ENCODE measurements at regions not wholly inside any gene's neighbourhood (a gene's known extent, or its start where the extent isn't known, plus 50 kb on each side); places are given as distances from the start of the nearest gene placed in this dataset.
"Not testable (repeated sequence)": the region's sequence is repeated elsewhere in the genome, so short reads cannot be mapped to it uniquely, and the experiment has no call there.

GRCh38 chr16:77114361-77114760 lies 76.6 kb upstream of the MON1B start:
- H3K36me3 Mint-ChIP-seq, H3K4me1 Mint-ChIP-seq: not testable (repeated sequence)

GRCh38 chr16:77116856-77117255 lies 74.1 kb upstream of the MON1B start:
- H3K27ac Mint-ChIP-seq = no peak overlapping the region
- H3K9me3 Mint-ChIP-seq = peaks cover 0 to 3% (median 0%) of the 10 kb centered on the region in 7 donors
- peaks cover 4% of the 10 kb centered on the region for H3K27me3 Mint-ChIP-seq
- no peaks in the 10 kb centered on the region for H3K4me1 Mint-ChIP-seq
- DNase-seq (no peak), ATAC-seq (ENCODE audit: low read depth in 2 of 2) (no peak)
- Histone ChIP-seq H3K36me3 (ENCODE audit: control insufficient read depth, insufficient read depth, low read length) (no peaks in the 10 kb centered on the region), H3K27me3 (ENCODE audit: control insufficient read depth, insufficient read depth, low read length) (no peaks in the 10 kb centered on the region), H3K4me3 (ENCODE audit: low read depth, low read length) (no peak overlapping the region), H3K9me3 (ENCODE audit: control insufficient read depth in 2 of 2, low read length in 2 of 2) (no peaks in the 10 kb centered on the region), H3K27ac (ENCODE audit: insufficient read depth, low read length, poor library complexity, severe bottlenecking) (no peak overlapping the region), H3K4me1 (ENCODE audit: control insufficient read depth, insufficient read depth, low read length, poor library complexity, severe bottlenecking) (no peaks in the 10 kb centered on the region)
- H3K36me3 Mint-ChIP-seq = no peaks in the 10 kb centered on the region
- H3K4me3 Mint-ChIP-seq = no peak overlapping the region

More at GRCh38 chr16:77114361-77114760, 76.6 kb upstream of the MON1B start:
- not testable (repeated sequence) for H3K4me3 Mint-ChIP-seq; H3K9me3 ChIP-seq (ENCODE audit: control insufficient read depth in 2 of 2, low read length in 2 of 2); H3K9me3 Mint-ChIP-seq; ATAC-seq (ENCODE audit: low read depth in 2 of 2); H3K27me3 Mint-ChIP-seq; H3K27ac ChIP-seq (ENCODE audit: insufficient read depth, low read length, poor library complexity, severe bottlenecking); DNase-seq; H3K27ac Mint-ChIP-seq; H3K4me1 ChIP-seq (ENCODE audit: control insufficient read depth, insufficient read depth, low read length, poor library complexity, severe bottlenecking); H3K27me3 ChIP-seq (ENCODE audit: control insufficient read depth, insufficient read depth, low read length); H3K4me3 ChIP-seq (ENCODE audit: low read depth, low read length); H3K36me3 ChIP-seq (ENCODE audit: control insufficient read depth, insufficient read depth, low read length)

DNA sequence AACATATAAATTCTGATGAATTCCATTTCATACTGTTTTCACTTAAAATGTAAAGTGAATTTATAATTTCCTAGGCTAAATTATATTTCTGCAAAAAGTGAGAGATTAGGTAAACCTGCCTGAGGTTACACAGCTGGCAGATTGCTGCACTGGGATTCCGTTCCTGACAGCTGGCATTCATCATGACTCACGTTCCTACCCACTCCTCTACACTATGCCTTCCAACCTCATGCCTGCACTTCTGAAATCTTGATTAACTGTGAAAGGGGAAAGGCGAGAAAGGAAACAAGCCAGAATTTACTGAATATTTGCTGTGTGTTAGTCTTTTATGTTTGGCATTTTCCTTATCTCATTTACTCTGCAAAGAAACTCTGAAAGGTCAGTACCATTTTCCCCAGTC lies 73.3 kb upstream of the MON1B start:
- Histone ChIP-seq H3K27ac (ENCODE audit: insufficient read depth, low read length, poor library complexity, severe bottlenecking) (no peak overlapping the region), H3K9me3 (ENCODE audit: control insufficient read depth in 2 of 2, low read length in 2 of 2) (no peaks in the 10 kb centered on the region), H3K4me1 (ENCODE audit: control insufficient read depth, insufficient read depth, low read length, poor library complexity, severe bottlenecking) (no peaks in the 10 kb centered on the region), H3K27me3 (ENCODE audit: control insufficient read depth, insufficient read depth, low read length) (no peaks in the 10 kb centered on the region), H3K4me3 (ENCODE audit: low read depth, low read length) (no peak overlapping the region), H3K36me3 (ENCODE audit: control insufficient read depth, insufficient read depth, low read length) (no peaks in the 10 kb centered on the region)
- ATAC-seq (ENCODE audit: low read depth in 2 of 2) = no peak
- H3K27me3 Mint-ChIP-seq = peaks cover 4% of the 10 kb centered on the region
- H3K4me1 Mint-ChIP-seq = no peaks in the 10 kb centered on the region
- H3K9me3 Mint-ChIP-seq = peaks cover 0 to 3% (median 0%) of the 10 kb centered on the region in 7 donors
- H3K36me3 Mint-ChIP-seq = no peaks in the 10 kb centered on the region
- DNase-seq = no peak
- no peak overlapping the region for H3K27ac Mint-ChIP-seq
- H3K4me3 Mint-ChIP-seq = no peak overlapping the region

DNA sequence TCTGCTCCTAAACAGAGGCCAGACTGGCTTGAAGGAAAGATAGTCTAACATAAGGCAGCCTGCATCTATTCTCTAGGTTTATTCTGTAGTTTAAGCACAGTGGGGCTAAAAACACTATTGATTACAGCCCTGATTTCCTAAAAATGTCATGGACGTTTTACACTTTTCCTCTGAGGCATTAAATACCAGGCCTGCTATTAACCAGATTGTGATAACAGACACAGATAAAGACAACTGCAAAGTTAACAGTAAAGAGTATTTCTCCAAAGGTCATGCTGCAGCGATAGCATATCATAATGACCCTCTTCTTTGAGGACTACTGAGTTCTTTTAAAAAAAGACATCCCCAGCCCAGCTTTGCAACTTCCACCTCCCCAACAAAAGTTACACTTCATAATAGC lies 59.6 kb upstream of the MON1B start:
- Histone ChIP-seq H3K4me1 (ENCODE audit: control insufficient read depth, insufficient read depth, low read length, poor library complexity, severe bottlenecking) (no peaks in the 10 kb centered on the region), H3K36me3 (ENCODE audit: control insufficient read depth, insufficient read depth, low read length) (no peaks in the 10 kb centered on the region), H3K9me3 (ENCODE audit: control insufficient read depth in 2 of 2, low read length in 2 of 2) (no peaks in the 10 kb centered on the region), H3K27ac (ENCODE audit: insufficient read depth, low read length, poor library complexity, severe bottlenecking) (no peak overlapping the region), H3K27me3 (ENCODE audit: control insufficient read depth, insufficient read depth, low read length) (no peaks in the 10 kb centered on the region), H3K4me3 (ENCODE audit: low read depth, low read length) (no peak overlapping the region)
- H3K4me3 Mint-ChIP-seq = no peak overlapping the region
- peaks cover 0 to 11% (median 0%) of the 10 kb centered on the region in 7 donors for H3K9me3 Mint-ChIP-seq
- DNase-seq (no peak), ATAC-seq (ENCODE audit: low read depth in 2 of 2) (no peak)
- no peaks in the 10 kb centered on the region for H3K36me3 Mint-ChIP-seq
- peaks cover 4% of the 10 kb centered on the region for H3K27me3 Mint-ChIP-seq
- no peak overlapping the region for H3K27ac Mint-ChIP-seq
- no peaks in the 10 kb centered on the region for H3K4me1 Mint-ChIP-seq

DNA sequence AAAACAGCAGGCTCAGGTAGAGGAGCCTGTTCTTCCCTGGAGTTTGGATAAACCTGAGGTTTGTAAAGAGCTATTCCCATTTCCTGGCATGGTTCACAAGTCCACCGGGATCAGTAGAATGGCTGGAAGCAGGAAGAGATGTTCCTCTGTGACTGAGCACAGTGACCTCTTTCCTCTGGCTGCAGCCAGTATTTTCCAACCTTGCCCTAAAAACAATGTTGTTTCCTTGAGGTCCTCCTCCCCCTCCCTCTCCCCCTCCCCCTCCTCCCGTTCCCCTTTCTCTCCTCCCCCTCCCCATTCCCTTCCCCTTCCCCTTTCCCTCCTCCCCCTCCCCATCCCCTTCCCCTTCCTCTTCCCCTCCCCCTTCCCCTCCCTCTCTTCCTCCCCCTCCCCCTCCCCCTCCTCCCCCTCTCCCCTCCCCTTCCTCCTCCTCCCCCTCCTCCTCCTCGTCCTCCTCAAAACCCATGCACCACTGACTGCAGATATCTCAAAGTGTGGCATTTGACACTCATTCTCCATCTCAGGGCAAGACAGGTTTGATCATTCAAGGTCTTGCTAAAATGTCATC lies 58.9 kb upstream of the MON1B start:
- Mint-ChIP-seq H3K36me3 (no peaks in the 10 kb centered on the region), H3K4me1 (no peaks in the 10 kb centered on the region), H3K27me3 (peaks cover 4% of the 10 kb centered on the region), H3K9me3 (peaks cover 0 to 11% (median 0%) of the 10 kb centered on the region in 7 donors), H3K27ac (no peak overlapping the region), H3K4me3 (no peak overlapping the region)
- Histone ChIP-seq H3K27me3 (ENCODE audit: control insufficient read depth, insufficient read depth, low read length) (no peaks in the 10 kb centered on the region), H3K27ac (ENCODE audit: insufficient read depth, low read length, poor library complexity, severe bottlenecking) (no peak overlapping the region), H3K4me3 (ENCODE audit: low read depth, low read length) (no peak overlapping the region), H3K4me1 (ENCODE audit: control insufficient read depth, insufficient read depth, low read length, poor library complexity, severe bottlenecking) (no peaks in the 10 kb centered on the region), H3K36me3 (ENCODE audit: control insufficient read depth, insufficient read depth, low read length) (no peaks in the 10 kb centered on the region), H3K9me3 (ENCODE audit: control insufficient read depth in 2 of 2, low read length in 2 of 2) (no peaks in the 10 kb centered on the region)
- DNase-seq (no peak), ATAC-seq (ENCODE audit: low read depth in 2 of 2) (no peak)

DNA sequence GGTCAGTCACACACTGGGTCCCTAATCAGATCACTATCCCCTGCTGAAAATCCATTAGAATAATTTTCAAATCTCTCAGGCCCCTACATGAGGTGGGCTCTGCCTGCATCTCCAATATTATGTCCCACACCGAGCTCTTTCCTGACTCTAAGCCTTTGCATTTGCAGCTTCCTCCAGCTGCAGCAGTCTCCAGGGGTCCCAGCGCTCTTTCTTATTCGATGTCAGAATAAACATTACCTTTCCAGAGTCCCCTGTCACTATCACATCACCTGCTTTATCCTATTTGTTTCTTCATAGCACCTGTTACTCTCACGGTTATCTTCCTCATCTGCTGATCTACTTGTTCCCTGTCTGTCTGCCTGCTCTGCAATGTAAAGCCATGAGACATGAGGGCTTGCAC lies 57.3 kb upstream of the MON1B start:
- H3K27me3 Mint-ChIP-seq = peaks cover 4% of the 10 kb centered on the region
- H3K27ac Mint-ChIP-seq = no peak overlapping the region
- no peaks in the 10 kb centered on the region for H3K4me1 ChIP-seq (ENCODE audit: control insufficient read depth, insufficient read depth, low read length, poor library complexity, severe bottlenecking)
- no peak overlapping the region for H3K4me3 ChIP-seq (ENCODE audit: low read depth, low read length)
- no peaks in the 10 kb centered on the region for H3K27me3 ChIP-seq (ENCODE audit: control insufficient read depth, insufficient read depth, low read length)
- H3K9me3 ChIP-seq (ENCODE audit: control insufficient read depth in 2 of 2, low read length in 2 of 2) = no peaks in the 10 kb centered on the region
- no peaks in the 10 kb centered on the region for H3K36me3 Mint-ChIP-seq
- no peaks in the 10 kb centered on the region for H3K4me1 Mint-ChIP-seq
- DNase-seq (no peak), ATAC-seq (ENCODE audit: low read depth in 2 of 2) (no peak)
- H3K4me3 Mint-ChIP-seq = no peak overlapping the region
- H3K36me3 ChIP-seq (ENCODE audit: control insufficient read depth, insufficient read depth, low read length) = no peaks in the 10 kb centered on the region
- H3K27ac ChIP-seq (ENCODE audit: insufficient read depth, low read length, poor library complexity, severe bottlenecking) = no peak overlapping the region
- H3K9me3 Mint-ChIP-seq = peaks cover 0 to 8% (median 0%) of the 10 kb centered on the region in 7 donors

- Mint-ChIP-seq H3K36me3 (no peaks in the 10 kb centered on the region), H3K27me3 (peaks cover 6% of the 10 kb centered on the region)
- ATAC-seq (ENCODE audit: low read depth in 2 of 2) = no peak
Measured at GRCh38 chr16:77137045-77137444, 53.9 kb upstream of the MON1B start.

More at GRCh38 chr16:77137045-77137444, 53.9 kb upstream of the MON1B start:
- Mint-ChIP-seq H3K27ac (no peak overlapping the region), H3K4me1 (no peaks in the 10 kb centered on the region), H3K9me3 (peaks cover 0 to 4% (median 0%) of the 10 kb centered on the region in 7 donors), H3K4me3 (no peak overlapping the region)
- Histone ChIP-seq H3K27ac (ENCODE audit: insufficient read depth, low read length, poor library complexity, severe bottlenecking) (no peak overlapping the region), H3K27me3 (ENCODE audit: control insufficient read depth, insufficient read depth, low read length) (no peaks in the 10 kb centered on the region), H3K9me3 (ENCODE audit: control insufficient read depth in 2 of 2, low read length in 2 of 2) (no peaks in the 10 kb centered on the region), H3K4me3 (ENCODE audit: low read depth, low read length) (no peak overlapping the region), H3K36me3 (ENCODE audit: control insufficient read depth, insufficient read depth, low read length) (no peaks in the 10 kb centered on the region), H3K4me1 (ENCODE audit: control insufficient read depth, insufficient read depth, low read length, poor library complexity, severe bottlenecking) (no peaks in the 10 kb centered on the region)
- DNase-seq = no peak

Data from CD4-positive, CD25-positive, alpha-beta regulatory T cell (primary cell).